ENCODE measurements at regions not wholly inside any gene's neighbourhood (a gene's known extent, or its start where the extent isn't known, plus 50 kb on each side); places are given as distances from the start of the nearest gene placed in this dataset.

DNA sequence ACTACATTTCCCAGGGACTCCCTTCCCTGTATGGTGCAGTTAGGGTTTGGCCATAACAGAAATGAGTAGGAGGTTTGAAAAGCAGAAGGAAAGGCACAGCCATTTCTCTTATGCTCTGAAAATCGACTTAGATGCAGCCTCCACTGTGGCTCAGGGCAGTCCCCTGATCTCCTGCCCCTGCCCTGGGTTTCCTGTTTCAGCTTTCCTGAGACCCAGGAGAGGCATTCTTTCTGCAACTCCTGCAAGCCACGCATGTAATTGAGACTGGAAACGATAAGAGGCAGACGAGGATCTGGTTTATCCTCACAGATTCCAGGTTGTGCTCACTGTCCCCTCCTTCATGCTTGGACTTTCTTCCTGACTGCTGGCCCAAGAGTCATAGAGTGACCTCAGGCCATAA, 461.2 kb upstream of the VSTM2A start:
- H3K9me3 Mint-ChIP-seq = peaks cover 0 to 1% of the 10 kb centered on the region in 2 donors

DNA sequence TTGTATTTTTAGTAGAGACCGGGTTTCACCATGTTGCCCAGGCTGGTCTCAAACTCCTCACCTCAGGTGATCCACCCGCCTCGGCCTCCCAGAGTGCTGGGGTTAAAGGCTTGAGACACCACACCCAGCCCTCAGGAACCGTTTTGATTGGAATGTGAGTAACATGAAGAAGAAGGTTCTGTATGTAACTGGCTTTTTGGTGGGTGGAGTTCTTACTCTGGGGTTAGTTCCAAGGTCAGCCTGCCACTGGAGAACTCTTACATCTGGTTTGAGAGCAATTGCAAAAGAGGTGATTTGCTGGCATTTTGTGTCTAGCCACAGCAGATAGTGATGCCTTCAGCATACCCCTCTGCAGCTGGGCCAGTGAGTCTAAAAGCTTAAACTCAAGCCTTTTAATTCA, 457.8 kb upstream of the VSTM2A start:
- DNase-seq (no peak), ATAC-seq (replicated peaks) (no peak)
- Mint-ChIP-seq H3K9me3 (no peaks in the 10 kb centered on the region), H3K4me1 (no peaks in the 10 kb centered on the region), H3K36me3 (no peaks in the 10 kb centered on the region), H3K27me3 (no peaks in the 10 kb centered on the region), H3K27ac (no peak overlapping the region), H3K4me3 (no peak overlapping the region)

More for the DNA sequence above, 461.2 kb upstream of the VSTM2A start:
- no peaks in the 10 kb centered on the region for H3K36me3 Mint-ChIP-seq
- H3K4me3 Mint-ChIP-seq = no peak overlapping the region
- ATAC-seq (replicated peaks) (no peak), DNase-seq (no peak)
- no peaks in the 10 kb centered on the region for H3K27me3 Mint-ChIP-seq
- no peak overlapping the region for H3K27ac Mint-ChIP-seq
- no peaks in the 10 kb centered on the region for H3K4me1 Mint-ChIP-seq

DNA sequence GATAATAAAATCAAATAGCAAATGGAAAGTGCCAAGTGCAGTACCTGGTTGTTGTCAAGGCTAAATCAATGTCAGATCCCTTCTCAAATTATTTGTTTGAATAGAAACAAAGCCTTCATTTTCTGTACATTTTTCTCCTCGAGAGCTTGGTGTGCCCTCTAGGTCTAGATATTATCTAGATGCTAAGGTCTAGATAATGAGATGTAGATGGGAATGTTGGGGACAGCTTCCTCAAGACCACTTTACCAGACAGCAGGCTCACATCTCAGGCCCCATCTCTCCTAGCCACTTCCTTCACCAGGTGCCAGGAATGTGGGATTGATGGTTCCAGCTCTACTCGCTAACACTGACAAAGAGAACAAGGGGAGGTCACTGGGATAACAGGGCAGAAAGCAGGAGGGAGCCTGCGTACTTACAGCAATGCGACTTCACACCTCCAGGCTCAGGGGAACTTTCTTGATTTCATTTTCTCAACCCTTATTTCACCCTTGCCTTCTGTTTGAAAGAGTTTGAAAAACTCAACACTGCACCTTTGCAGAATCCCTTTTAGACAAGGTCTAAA, 451.4 kb upstream of the VSTM2A start:
- Mint-ChIP-seq H3K9me3 (no peaks in the 10 kb centered on the region), H3K4me3 (no peak overlapping the region), H3K27me3 (no peaks in the 10 kb centered on the region), H3K27ac (no peak overlapping the region), H3K4me1 (no peaks in the 10 kb centered on the region), H3K36me3 (no peaks in the 10 kb centered on the region)
- no peak for ATAC-seq (replicated peaks)
- no peak for DNase-seq

DNA sequence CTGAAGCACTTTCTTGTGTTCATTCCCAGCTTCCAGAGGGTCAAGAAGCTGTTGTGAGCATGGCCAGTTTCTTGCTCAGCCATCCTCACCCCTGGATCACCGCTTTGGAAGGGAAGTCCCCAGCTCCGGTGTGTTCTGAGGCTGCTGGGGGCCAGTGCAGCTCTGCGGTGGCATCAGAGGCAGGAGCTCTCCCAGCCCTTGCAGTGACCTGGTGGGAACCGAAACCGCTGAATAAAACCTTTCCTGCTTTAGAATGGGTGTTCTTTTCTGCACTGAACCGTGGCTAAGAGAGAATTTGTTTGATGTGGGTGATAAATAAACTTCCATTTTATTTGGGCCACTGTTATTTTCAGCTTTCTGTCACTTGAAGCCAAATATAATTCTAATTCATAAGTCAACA, 450.9 kb upstream of the VSTM2A start:
- H3K4me1 Mint-ChIP-seq = no peaks in the 10 kb centered on the region
- no peaks in the 10 kb centered on the region for H3K36me3 Mint-ChIP-seq
- ATAC-seq (replicated peaks) = no peak
- no peak for DNase-seq
- no peak overlapping the region for H3K27ac Mint-ChIP-seq
- peaks cover 3% of the 10 kb centered on the region in 2 donors for H3K9me3 Mint-ChIP-seq
- H3K27me3 Mint-ChIP-seq = no peaks in the 10 kb centered on the region
- H3K4me3 Mint-ChIP-seq = no peak overlapping the region

DNA sequence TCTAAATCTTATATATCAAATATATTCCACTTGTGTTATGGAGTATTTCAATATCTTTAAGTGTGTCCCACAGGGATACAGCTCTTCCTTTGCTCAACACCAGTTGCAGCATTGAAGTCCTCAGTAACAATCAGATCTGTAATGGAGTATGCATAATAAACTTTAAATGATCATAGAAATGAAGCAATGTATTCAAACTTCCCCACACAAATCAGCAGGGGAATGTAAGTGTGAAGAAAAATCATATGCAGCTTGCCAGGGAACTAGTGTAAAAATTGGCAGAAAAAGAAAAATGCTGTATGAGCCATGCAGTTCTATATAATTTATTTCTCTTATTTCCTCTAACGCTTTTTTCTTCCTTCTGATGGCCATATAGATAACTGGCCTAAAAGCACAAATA, 444.3 kb upstream of the VSTM2A start:
- Mint-ChIP-seq H3K9me3 (peaks cover 7 to 14% of the 10 kb centered on the region in 2 donors), H3K27ac (no peak overlapping the region), H3K27me3 (no peaks in the 10 kb centered on the region), H3K4me3 (no peak overlapping the region), H3K36me3 (no peaks in the 10 kb centered on the region), H3K4me1 (no peaks in the 10 kb centered on the region)
- DNase-seq (no peak), ATAC-seq (replicated peaks) (no peak)

DNA sequence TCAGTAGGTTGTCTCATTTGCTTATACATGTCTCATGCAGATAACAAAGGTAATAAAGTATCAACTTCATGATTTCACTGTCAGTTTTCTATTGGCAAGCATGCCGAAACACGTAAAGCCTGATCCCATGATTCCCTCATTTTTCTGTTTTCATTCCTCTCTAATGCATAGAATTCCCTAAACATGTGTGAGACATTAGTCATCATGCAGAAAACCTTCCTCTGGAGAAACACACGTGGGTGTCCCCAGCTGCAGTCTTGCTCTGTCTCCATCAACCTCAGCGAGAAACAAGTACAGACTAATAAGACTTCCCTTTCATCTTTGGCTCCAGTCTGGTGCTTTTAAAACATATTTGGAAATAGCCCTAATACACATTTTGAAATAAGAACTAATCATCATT, 432.7 kb upstream of the VSTM2A start:
- Mint-ChIP-seq H3K4me1 (no peaks in the 10 kb centered on the region), H3K27ac (no peak overlapping the region), H3K36me3 (no peaks in the 10 kb centered on the region), H3K4me3 (no peak overlapping the region), H3K27me3 (no peaks in the 10 kb centered on the region), H3K9me3 (peaks cover 0 to 11% of the 10 kb centered on the region in 2 donors)
- DNase-seq (no peak), ATAC-seq (replicated peaks) (no peak)

DNA sequence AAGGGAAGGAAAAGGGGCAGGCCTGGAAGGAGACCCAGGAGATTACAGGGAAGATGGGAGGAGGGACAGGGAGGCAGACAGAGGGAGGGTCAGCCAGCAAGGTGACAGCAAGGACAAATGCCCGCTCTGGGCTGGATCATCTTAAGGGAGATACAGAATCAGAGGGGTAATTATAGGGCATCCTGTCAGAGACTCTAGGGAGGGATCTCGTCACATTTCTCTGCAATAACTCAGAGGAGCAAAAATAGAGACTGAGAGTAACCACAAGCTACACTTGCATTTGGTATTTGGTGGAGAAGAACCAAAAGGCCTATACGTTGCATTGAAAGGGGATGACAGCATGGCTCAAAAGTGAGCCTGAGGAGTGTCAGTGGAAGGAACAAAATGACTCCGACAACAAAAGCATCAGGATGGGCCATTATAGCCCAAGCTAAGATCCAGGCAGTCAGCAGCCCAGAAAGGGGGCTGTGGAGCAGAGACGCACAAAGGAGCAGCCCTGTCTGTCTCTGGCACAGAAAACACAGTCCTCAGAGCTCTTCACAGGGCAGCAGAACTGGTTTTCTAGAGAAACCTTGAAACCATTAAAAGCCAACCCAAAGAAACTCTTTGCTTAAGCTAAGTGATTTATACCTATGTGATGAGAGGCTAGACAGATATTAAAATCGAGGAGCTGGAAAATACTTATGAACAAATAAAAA, 430.2 kb upstream of the VSTM2A start:
- Mint-ChIP-seq H3K4me1 (no peaks in the 10 kb centered on the region), H3K4me3 (no peak overlapping the region), H3K9me3 (peaks cover 0 to 11% of the 10 kb centered on the region in 2 donors), H3K36me3 (no peaks in the 10 kb centered on the region), H3K27me3 (no peaks in the 10 kb centered on the region), H3K27ac (no peak overlapping the region)
- ATAC-seq (replicated peaks) (no peak), DNase-seq (no peak)

DNA sequence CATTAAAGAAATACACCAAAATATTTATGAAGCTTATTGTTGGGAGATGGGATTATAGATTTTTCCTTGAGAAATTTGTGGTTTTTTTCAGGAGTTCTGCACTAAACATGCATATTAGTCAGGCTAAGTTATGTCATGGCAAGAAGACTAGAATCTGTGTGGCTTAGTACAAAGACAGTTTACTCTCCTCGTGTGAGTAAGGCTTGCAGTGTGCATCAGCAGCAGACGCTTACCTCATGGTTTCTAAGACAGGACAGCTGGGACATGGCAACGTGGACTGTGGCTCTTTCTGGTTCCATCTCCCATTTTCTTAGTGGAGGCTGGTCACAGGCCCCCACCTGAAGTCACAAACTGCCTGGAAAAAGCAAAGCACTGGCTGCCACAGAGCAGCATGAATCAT, 429.6 kb upstream of the VSTM2A start:
- no peaks in the 10 kb centered on the region for H3K27me3 Mint-ChIP-seq
- no peak overlapping the region for H3K4me3 Mint-ChIP-seq

DNA sequence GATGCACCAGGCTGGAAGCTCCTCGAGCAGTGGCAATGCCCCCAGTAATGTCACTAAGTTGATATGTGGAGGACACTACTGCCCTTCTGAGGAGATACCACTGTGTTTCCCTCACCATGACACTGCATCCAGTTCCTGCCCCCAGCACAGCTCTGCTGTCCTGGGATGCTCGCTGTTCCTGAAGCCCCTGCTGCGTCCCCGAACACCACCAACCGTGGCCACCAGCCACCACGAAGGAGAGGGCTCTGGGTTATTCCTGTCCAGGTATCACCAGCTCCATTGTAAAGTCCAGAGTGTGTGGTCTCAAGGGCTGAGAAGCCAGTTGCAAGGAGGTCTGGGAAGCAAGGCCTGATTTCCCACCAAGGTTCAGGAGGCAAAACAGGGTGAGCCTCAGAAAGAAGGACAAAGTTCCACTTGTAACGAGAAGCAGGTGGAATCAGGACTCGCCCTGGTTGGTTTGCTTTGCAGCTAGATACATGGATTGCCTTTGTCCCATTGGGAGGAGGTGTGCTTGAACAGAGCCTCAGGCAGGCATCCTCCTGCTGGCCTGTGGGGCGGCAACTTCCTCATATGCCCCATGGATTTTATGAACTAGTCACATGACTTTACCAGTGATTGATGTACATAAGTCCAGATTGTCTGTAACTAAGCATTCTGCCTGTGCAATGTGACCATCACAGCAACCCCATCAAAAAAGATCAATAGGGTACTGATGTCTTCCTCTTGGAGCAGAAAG, 427.0 kb upstream of the VSTM2A start:
- Mint-ChIP-seq H3K4me1 (no peaks in the 10 kb centered on the region), H3K27ac (no peak overlapping the region), H3K36me3 (no peaks in the 10 kb centered on the region), H3K27me3 (no peaks in the 10 kb centered on the region), H3K4me3 (no peak overlapping the region), H3K9me3 (peaks cover 2 to 11% of the 10 kb centered on the region in 2 donors)
- no peak for DNase-seq
- ATAC-seq (replicated peaks) = no peak

More for the DNA sequence above, 429.6 kb upstream of the VSTM2A start:
- DNase-seq (no peak), ATAC-seq (replicated peaks) (no peak)
- H3K27ac Mint-ChIP-seq = no peak overlapping the region
- no peaks in the 10 kb centered on the region for H3K36me3 Mint-ChIP-seq
- no peaks in the 10 kb centered on the region for H3K4me1 Mint-ChIP-seq
- H3K9me3 Mint-ChIP-seq = peaks cover 2 to 14% of the 10 kb centered on the region in 2 donors

DNA sequence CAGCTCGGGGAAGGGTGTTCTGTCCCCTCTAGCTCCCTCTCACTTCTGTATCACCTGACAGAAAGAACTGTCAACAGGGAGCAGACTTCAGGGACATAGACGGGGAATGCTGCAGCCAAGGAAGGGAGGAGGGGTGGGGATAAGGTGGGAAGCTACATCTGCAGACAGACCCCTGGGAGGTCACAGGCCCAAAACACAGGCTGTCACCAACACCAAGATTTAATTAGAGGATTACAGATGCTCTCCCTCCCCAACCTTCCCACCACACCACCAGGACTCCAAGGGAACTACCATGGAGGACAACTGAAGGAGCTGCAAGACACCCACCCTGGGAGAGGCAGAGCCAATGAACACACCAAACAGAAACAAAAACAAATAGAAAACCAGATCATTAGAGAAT, 425.2 kb upstream of the VSTM2A start:
- no peak overlapping the region for H3K27ac Mint-ChIP-seq
- H3K9me3 Mint-ChIP-seq = peaks cover 3 to 5% of the 10 kb centered on the region in 2 donors
- H3K36me3 Mint-ChIP-seq = no peaks in the 10 kb centered on the region
- H3K4me1 Mint-ChIP-seq = no peaks in the 10 kb centered on the region
- H3K4me3 Mint-ChIP-seq = no peak overlapping the region
- no peak for DNase-seq
- H3K27me3 Mint-ChIP-seq = no peaks in the 10 kb centered on the region
- no peak for ATAC-seq (replicated peaks)

DNA sequence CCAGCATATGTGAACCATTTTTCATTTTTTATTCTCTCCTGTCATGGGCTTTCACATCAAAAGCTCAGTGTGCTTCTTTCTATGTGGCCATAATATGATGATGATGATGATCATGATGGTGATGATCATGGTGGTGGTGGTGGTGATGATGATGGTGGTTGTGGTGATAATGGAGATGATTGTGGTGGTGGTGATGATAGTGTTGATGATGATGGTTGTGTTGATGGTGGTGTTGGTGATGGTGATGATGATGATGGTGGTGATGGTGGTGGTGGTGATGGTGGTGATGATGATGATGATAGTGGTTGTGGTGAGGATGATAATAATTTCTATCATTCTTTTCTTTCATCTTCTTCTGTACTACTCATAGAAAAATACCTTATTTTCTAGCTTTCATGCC, 413.1 kb upstream of the VSTM2A start:
- Mint-ChIP-seq H3K27me3 (no peaks in the 10 kb centered on the region), H3K4me1 (no peaks in the 10 kb centered on the region), H3K9me3 (peaks cover 11 to 20% of the 10 kb centered on the region in 2 donors), H3K4me3 (no peak overlapping the region), H3K27ac (no peak overlapping the region), H3K36me3 (no peaks in the 10 kb centered on the region)
- ATAC-seq (replicated peaks) (no peak), DNase-seq (no peak)

DNA sequence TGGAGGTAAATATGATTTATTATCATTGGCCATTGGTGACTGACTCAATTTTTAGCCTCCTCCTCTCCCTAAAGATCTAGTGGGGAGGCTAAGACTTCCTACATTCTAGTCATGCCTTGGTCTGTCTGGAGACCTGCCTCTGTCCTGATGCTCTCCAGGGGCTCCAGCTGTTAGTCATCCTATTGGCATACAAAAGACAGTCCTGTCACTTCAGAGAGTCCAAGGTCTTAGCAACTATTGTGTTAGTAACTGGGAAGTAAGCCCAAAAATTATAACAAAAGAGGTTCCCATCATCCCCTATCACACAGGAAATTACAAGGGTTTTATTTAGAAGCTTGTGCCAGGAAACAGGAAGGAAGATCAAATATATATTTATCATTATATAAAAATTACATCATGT, 400.6 kb upstream of the VSTM2A start:
- Mint-ChIP-seq H3K4me3 (no peak overlapping the region), H3K36me3 (no peaks in the 10 kb centered on the region), H3K9me3 (peaks cover 0 to 13% of the 10 kb centered on the region in 2 donors), H3K27ac (no peak overlapping the region), H3K4me1 (no peaks in the 10 kb centered on the region), H3K27me3 (no peaks in the 10 kb centered on the region)
- ATAC-seq (replicated peaks) (no peak), DNase-seq (no peak)

DNA sequence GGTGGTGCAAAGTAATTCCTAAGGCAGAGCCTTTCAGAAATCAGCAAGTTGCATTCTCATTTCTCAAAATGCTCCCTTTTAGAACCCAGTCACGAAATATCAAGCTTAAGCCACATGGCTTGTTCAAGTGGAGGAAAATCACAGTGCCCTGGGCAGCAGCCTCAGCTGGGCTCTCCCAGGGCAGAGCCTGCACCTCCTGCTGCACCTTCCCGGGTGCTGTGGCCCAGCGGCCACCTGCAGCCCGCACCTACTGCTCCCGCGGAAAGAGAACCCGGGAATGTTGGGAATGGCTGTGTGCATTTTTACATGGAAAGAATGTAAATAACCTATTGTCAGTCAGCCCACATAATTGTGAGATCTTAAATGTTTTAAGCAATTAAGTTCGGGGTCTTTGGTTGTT, 396.5 kb upstream of the VSTM2A start:
- H3K27ac Mint-ChIP-seq = no peak overlapping the region
- no peaks in the 10 kb centered on the region for H3K36me3 Mint-ChIP-seq
- peaks cover 3 to 19% of the 10 kb centered on the region in 2 donors for H3K9me3 Mint-ChIP-seq
- ATAC-seq (replicated peaks) (no peak), DNase-seq (no peak)
- H3K27me3 Mint-ChIP-seq = no peaks in the 10 kb centered on the region
- no peaks in the 10 kb centered on the region for H3K4me1 Mint-ChIP-seq
- H3K4me3 Mint-ChIP-seq = no peak overlapping the region

DNA sequence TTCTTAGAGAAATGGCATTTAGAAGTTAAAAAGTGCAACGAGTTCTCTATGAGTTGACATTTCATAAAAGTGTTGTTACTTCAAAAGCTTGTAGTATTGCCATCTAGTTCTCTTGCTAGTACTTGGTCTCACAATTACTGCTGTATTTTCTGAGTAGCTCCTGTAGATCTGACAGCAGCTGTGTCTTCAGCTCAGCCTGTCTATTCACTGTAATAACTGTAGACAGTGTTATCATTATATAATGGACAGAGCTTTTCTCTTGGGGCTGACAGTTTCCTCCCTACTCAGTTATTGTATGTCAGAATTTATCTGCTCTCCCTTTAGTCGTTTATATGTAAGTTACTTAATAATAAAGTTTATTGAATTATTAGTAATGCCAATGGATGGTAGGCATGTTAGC, 388.7 kb upstream of the VSTM2A start:
- Mint-ChIP-seq H3K27me3 (no peaks in the 10 kb centered on the region), H3K4me1 (no peaks in the 10 kb centered on the region), H3K27ac (no peak overlapping the region), H3K4me3 (no peak overlapping the region), H3K36me3 (no peaks in the 10 kb centered on the region), H3K9me3 (peaks cover 0 to 11% of the 10 kb centered on the region in 2 donors)
- ATAC-seq (replicated peaks) (no peak), DNase-seq (no peak)

DNA sequence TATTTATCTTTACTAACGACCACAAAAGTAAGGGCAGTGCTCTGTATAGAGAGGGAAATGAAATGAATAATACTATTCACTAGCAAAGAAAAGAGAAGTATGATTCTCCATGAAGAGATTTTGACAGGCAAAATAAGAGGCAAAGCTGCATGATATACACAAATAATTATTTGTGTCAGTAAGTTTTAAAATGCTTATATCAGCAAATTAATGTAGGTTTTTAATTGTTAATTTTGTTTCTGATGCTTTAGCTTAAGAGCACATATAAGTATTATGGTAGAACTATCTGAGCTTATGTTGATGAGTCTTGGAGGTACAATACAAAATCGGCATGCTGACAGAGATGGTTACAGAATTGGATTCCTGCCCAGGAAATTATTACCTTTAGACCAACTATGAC, 383.1 kb upstream of the VSTM2A start:
- H3K4me1 Mint-ChIP-seq = no peaks in the 10 kb centered on the region
- DNase-seq (no peak), ATAC-seq (replicated peaks) (no peak)
- peaks cover 0 to 12% of the 10 kb centered on the region in 2 donors for H3K9me3 Mint-ChIP-seq
- H3K36me3 Mint-ChIP-seq = no peaks in the 10 kb centered on the region
- no peaks in the 10 kb centered on the region for H3K27me3 Mint-ChIP-seq
- no peak overlapping the region for H3K4me3 Mint-ChIP-seq
- no peak overlapping the region for H3K27ac Mint-ChIP-seq

Data from stimulated activated naive B cell treated with anti-CD40 and anti-IgM and Interleukin-4, amounts not matched to agents 10 μg/mL and 1 μg/mL and 100 μg/mL, for 72 hours (primary cell).